Gastrocnemius medialis (tissue), 4 donors: ENCODE measurements at regions not wholly inside any gene's neighbourhood (a gene's known extent, or its start where the extent isn't known, plus 50 kb on each side); places are given as distances from the start of the nearest gene placed in this dataset.

Experiments
- CTCF ChIP-seq, 5 experiments: fragments of 450-650 bp in 3 of 5; fragments of 200-600 bp in 2 of 5; sonication (generic) in 2 of 5; IDR thresholded peaks in 4 of 5; conservative IDR thresholded peaks in 1 of 5; 1 replicate in 4 of 5; 2 replicates in 1 of 5; pipeline ENCODE4 v1.5.1; 2016 to 2019; ENCODE audit warnings: antibody characterized with exemption in 5 of 5, mild to moderate bottlenecking in 3 of 5, moderate library complexity in 3 of 5
- POLR2A ChIP-seq, 2 donors: fragments of 450-650 bp; IDR thresholded peaks; one replicate each; pipeline ENCODE4 v1.6.1; 2017; ENCODE audit warnings: antibody characterized with exemption in 2 of 2, mild to moderate bottlenecking in 2 of 2, moderate library complexity in 2 of 2

GRCh38 chr10:30791197-30791611, 161.7 kb upstream of the LYZL2 start:
- TF ChIP-seq POLR2A (IDR thresholded peaks at IDR 0.05) (no peak), CTCF (IDR thresholded peaks at IDR 0.05 in 4 of 5, conservative IDR thresholded peaks at IDR 0.05 in 1 of 5) (no peak)
